Lung microvascular endothelial cell (primary cell): ENCODE measurements at regions not wholly inside any gene's neighbourhood (a gene's known extent, or its start where the extent isn't known, plus 50 kb on each side); places are given as distances from the start of the nearest gene placed in this dataset.

Source experiments
- DNase-seq, 2 donors: peaks; one replicate each; pipeline versions ENCODE4 v3.0.0 to v3.0.0-alpha.2; 2010; ENCODE audit warnings: low read depth in 2 of 2

DNA sequence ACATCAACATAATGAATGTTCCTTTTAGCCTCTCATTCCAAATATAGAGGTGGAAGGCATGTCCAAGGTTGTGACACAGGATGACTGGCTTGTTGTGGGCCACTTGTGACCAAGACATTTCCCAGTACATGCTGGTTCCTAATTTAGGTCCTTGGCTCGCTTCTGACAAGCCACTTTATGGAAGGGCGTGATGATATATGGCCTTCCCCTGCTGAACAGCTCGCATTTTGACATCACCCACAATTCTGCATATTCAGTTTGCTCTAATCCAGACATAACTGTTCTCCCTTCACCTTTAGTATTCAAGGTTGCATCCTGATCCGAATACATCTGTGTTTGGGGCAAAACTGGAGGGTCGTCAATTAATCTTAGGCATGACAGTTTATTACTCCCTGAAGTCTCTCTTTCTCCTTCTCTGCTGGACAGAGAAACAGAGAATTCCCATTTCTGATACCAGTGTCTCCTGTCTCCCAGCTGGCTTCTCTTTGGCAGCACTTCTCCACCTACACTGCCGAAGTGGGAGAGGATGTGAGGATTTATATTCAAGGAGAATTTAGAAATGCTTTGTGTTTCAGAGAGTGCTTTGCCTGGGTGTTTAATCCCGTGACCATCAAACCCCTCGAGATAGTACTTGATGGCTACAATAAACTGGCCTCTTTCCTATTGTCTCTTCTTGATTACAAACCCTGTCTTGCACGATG lies 815.5 kb upstream of the RBFOX1 start:
- no peak for DNase-seq

GRCh38 chr16:6512512-6512911 lies 820.1 kb upstream of the RBFOX1 start:
- DNase-seq = no peak

GRCh38 chr16:6510261-6510660 lies 822.4 kb upstream of the RBFOX1 start:
- DNase-seq = no peak

DNA sequence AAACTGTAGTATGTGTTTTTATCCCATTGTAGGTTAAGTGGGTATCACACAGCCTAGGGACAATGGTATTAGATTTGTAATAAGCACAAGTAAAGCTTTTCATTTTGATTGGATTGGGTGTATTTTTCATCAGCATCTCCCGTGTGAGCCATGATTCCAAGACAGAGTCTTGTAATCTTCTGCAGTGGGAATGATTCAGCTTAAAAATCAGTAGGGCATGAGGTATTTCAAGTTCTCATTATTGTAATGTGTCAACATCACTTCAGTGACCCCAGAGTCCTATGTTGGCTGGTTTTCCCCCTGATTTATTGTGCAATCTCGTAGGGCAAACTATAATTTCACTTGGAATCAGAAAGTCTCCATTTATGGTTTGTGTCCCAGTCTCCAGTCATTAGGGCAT lies 833.2 kb upstream of the RBFOX1 start:
- no peak for DNase-seq

DNA sequence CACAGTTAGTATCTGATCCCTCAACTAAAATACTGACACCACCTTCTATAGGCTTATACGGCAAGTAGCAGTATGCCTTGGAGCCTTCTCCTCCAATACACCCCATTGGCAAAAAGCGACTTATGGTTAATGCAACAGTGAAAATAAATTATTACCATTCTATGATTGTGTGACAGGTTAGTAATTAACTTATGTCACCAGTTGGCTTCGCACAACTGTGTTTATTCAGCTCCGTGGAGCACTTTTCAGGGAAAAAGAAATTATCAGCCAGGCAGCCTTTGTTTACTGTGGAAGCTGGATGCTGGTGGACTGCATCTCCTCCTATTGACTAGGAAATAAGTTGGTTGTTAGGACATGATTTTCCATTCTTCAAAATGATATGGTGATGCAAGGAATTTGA lies 833.8 kb upstream of the RBFOX1 start:
- no peak for DNase-seq

DNA sequence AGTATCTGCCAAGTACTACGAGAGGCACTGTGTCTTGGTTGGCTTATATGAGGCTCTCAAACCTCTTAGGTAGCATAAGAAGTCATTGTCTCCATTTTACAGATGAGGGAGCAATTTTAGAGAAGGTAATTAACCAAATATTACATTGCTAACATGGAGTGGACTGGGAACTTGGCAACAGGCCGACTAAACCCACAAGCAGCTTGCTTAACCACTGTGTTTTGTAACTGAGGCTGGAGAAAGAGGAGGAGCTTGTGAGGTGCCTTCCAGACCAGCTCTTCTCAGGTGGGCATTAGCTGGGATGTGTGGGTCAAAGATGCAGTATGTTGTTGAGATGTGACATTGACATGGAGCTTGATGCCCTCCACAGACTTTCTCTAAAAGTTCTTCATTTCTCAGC lies 835.6 kb upstream of the RBFOX1 start:
- DNase-seq = no peak

GRCh38 chr16:6495486-6496210 lies 837.0 kb upstream of the RBFOX1 start:
- DNase-seq = no peak

DNA sequence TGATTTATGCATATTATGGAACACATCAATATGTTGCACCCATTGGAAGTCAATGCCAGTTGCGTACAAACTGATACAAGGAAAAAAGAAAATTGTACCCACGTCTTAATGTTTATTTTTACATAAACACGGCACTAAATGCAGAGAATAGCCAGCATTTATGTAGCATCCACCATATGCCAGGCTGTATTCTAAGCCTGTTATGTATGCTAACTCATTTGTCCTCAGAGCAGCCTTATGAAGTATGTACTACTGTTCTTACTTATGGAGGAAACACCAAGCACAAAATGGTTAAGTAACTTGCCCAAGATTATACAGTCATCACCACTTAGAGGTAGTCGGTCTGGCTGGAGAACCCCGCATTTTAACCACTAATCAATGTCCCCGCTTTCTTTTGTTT lies 837.9 kb upstream of the RBFOX1 start:
- no peak for DNase-seq

DNA sequence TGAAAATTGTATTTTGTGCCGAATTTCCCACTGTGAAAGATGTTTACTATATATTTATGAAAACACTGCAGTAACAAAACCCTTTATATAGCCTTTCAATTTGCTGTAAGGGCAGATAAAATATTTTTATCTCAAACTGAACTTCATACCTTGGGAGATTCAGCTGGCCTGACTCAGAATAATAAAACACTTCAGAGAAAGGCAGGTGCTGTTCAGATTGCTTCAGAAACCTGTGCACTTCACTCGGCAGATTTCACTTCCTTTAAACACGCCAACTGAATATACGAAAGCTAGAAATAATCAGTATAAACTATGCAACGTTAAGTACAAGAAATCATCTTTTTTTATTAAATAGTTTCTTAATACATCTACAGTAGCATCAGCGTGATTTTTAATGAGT lies 839.1 kb upstream of the RBFOX1 start:
- DNase-seq = no peak

DNA sequence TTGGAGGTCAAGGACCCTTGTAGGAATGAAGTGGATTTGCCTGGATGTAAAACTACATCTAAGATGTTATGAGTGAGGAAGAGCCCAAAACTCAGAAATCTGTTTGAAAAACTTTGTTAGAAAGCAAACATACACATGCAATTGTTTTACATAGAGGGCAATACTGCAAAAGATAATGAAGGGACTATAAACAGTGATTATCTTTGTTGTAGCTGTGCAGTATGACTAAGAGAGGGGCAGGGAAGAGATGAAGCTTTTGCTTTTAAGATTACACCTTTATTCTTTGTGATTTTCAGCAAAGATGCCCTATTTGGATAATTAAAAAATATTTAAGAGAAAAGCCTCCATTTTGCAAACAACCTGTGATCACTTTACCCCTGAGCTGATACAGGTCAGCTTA lies 839.9 kb upstream of the RBFOX1 start:
- no peak for DNase-seq

- DNase-seq = no peak
Observed at GRCh38 chr16:6484935-6485334, 847.7 kb upstream of the RBFOX1 start.

DNA sequence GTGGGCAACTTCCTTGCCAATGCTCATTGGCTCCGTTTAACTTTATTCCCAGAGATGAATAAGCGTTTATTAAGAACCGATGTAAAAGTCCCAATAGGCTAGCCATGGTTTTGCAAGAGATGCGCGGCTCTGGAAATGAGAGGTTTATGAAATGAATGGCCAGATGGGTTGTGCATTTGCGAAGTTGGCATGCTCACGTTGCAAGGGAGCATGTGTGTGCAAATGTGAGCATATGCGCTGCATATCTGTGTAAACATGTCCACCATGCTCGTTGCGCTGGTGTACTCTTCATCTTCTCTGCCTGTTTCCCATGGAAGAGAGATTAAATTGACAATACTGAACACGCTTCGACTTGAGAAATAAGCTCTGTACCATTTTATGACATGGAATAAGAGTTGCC lies 848.6 kb upstream of the RBFOX1 start:
- no peak for DNase-seq

GRCh38 chr16:6483469-6484033 lies 849.1 kb upstream of the RBFOX1 start:
- no peak for DNase-seq

- DNase-seq = no peak
Observed at GRCh38 chr16:6482696-6483468, 849.8 kb upstream of the RBFOX1 start.

DNA sequence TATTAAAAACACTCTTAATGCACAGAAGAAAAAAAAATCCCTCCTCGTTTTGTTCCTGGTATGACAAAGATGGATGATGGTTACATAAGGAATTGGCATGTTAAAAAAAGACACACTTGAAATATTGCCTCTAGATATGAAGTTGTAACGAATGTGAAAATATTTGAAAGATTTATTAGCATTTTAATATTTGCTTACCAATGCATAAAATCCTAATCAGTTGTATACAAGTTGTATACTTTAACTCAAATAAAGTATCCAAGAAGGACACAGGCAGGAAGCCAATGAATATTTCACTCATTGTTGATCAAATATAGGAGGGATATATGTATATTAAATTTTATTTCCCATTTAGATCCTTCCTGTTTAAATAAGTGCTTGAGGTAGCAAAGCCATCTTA lies 850.8 kb upstream of the RBFOX1 start:
- no peak for DNase-seq

- no peak for DNase-seq
Observed at GRCh38 chr16:6453742-6454141, 878.9 kb upstream of the RBFOX1 start.

GRCh38 chr16:6447021-6447790 lies 885.4 kb upstream of the RBFOX1 start:
- no peak for DNase-seq

GRCh38 chr16:6446370-6446769 lies 886.3 kb upstream of the RBFOX1 start:
- DNase-seq = no peak

DNA sequence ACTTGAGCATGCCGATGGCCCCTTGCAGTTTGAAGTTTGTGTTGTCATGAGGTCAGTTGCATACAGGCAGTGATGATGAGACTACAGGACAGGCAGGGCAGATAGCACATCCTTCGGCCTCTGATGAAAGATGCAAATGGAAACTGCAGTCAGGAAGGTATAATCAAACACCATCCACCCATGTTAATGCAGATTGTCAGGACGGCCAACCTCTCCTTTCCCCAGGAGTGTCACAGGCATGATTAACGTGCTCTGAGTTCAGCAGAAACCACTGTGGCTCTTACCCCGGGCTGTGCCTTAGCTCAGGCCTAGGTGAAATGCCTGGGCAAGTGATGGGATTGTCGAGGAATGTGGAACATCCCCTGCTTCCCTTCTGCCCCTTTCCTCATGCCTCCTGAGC lies 893.5 kb upstream of the RBFOX1 start:
- DNase-seq = no peak

GRCh38 chr16:6428861-6429260 lies 903.8 kb upstream of the RBFOX1 start:
- no peak for DNase-seq

DNA sequence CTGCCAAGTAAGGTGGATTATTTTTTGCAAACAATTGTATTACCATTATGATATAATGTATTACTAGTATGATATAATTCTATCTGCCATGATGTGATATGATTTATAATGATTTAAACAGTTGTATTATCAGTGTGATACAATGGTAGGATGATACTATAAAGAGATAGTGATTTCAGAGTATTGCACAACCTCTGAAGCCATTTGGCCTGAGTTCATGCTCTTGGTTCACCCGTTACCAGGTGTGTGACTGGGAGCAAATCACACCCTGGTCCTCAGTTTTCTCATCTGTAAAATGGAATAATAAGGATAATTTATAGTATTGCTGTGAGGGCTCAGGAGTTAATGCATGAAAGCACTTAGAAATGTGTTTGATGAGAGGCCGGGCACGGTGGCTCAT lies 905.0 kb upstream of the RBFOX1 start:
- DNase-seq = no peak

- no peak for DNase-seq
Observed at GRCh38 chr16:6407596-6407995, 925.0 kb upstream of the RBFOX1 start.
